ENCODE measurements at regions not wholly inside any gene's neighbourhood (a gene's known extent, or its start where the extent isn't known, plus 50 kb on each side); places are given as distances from the start of the nearest gene placed in this dataset.
A peak's percentile ranks its signal among the peaks of the same experiment; 100 is the strongest.
"Not testable (repeated sequence)": the region's sequence is repeated elsewhere in the genome, so short reads cannot be mapped to it uniquely, and the experiment has no call there.

GRCh38 chr17:27091043-27091497 is 202.8 kb upstream of the WSB1 start:
- DNase-seq (ENCODE audit: low spot score) = no peak

DNA sequence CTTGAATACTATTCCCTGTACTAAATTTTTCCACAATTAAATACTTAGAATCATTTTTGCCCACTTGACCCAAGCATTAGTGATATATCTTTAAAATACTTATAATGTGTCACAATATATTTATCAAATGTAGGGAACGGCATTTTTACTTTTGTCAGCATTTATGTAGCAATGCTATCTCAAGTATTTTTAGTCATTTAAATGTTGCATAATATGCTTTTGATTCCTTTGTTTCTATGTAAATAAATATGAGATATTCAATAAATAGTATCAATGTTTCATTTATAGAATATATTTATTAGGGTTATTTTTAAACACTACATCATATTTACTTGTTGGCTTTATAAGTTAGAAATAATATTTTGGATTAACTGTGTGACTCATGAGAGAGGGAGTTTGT is 199.7 kb upstream of the WSB1 start:
- DNase-seq (ENCODE audit: low spot score) = not testable (repeated sequence)

DNA sequence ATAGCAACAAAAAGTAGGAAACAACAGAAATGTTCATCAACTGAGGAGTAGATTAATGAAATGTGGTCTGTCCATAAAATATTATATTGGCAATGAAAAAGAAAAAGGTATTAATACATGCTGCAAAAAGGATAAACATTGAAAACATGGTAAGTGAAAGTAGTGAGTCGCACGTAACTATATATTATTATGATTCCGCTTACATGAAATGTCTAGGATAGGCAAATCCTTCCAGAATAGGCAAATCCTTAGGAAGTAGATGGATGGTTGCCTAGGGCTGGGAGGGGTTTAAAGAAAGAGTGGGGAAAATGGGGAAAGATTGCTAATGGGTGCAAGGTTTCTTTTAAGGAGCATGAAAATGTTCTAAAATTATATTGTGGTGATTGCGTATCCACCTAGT is 198.1 kb upstream of the WSB1 start:
- DNase-seq (ENCODE audit: low spot score) = not testable (repeated sequence)

DNA sequence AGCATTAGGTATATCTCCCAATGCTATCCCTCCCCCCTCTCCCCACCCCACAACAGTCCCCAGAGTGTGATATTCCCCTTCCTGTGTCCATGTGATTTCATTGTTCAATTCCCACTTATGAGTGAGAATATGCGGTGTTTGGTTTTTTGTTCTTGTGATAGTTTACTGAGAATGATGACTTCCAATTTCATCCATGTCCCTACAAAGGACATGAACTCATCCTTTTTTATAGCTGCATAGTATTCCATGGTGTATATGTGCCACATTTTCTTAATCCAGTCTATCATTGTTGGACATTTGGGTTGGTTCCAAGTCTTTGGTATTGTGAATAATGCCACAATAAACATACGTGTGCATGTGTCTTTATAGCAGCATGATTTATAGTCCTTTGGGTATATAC is 194.6 kb upstream of the WSB1 start:
- DNase-seq (ENCODE audit: low spot score) = not testable (repeated sequence)

- not testable (repeated sequence) for DNase-seq (ENCODE audit: low spot score)
Observed at GRCh38 chr17:27104605-27105221, 189.2 kb upstream of the WSB1 start.

- no peak for DNase-seq (ENCODE audit: low spot score)
Observed at GRCh38 chr17:27105636-27106035, 188.3 kb upstream of the WSB1 start.

GRCh38 chr17:27106347-27106981 is 187.4 kb upstream of the WSB1 start:
- DNase-seq (ENCODE audit: low spot score) = no peak

DNA sequence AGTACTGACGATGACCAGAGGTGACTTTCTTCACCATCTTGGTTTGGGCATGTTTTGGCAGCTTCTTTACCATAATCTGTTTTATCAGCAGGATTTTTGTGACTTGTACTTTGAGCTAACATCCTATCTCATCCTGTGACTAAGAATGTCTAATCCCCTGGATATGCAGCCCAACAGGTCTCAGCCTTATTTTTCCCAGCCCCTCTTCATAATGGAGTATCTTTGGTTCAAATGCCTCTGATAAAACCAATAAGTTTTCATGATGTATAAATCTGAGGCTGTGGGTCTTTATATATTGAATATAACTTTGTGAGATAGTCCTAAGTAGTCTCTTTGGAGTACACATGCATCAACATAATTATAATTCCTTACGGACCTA is 186.9 kb upstream of the WSB1 start:
- DNase-seq (ENCODE audit: low spot score) = no peak

DNA sequence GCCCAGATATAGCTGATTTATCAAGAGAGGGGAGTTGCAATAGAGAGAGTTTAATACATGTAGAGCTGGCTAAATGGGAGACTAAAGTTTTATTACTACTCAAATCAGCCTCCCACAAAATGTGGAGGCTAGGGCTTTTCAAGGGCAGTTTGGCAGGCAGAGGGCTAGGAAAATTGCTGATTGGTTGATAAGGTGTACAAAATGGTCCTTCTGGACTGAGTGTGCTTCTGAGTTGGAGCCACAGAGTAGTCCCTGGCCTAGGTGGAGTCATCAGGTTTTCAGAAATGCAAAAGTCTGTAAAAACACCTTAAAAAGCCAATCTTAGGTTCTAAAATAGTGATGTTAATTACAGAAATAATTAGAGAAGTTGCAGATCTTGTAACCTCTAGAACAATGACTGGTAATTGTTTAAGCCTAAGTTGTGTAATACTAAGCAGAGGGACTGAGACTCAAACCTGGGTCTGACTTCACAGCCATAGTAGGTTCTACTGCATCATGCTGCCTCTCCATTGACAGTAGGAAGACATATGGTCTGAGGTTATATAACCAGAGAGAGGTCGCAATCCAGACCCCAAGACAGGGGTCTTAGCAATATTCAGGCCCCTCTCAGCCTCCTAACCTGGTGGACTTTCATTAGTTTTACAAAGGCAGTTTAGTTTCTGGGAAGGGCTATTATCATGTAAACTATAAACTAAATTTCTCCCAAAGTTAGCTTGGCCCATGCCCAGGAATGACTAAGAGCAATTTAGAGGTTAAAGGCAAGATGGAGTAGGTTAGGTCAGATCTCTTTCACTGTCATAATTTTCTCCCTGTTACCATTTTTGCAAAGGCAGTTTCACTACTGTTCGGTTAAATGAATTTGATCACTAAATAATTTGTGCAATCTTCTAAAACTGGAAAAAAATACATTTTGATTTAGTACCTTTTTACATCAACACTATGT is 186.3 kb upstream of the WSB1 start:
- not testable (repeated sequence) for DNase-seq (ENCODE audit: low spot score)

GRCh38 chr17:27109346-27109745 is 184.6 kb upstream of the WSB1 start:
- no peak for DNase-seq (ENCODE audit: low spot score)

GRCh38 chr17:27153005-27153404 is 140.9 kb upstream of the WSB1 start:
- DNase-seq (ENCODE audit: low spot score) = no peak

DNA sequence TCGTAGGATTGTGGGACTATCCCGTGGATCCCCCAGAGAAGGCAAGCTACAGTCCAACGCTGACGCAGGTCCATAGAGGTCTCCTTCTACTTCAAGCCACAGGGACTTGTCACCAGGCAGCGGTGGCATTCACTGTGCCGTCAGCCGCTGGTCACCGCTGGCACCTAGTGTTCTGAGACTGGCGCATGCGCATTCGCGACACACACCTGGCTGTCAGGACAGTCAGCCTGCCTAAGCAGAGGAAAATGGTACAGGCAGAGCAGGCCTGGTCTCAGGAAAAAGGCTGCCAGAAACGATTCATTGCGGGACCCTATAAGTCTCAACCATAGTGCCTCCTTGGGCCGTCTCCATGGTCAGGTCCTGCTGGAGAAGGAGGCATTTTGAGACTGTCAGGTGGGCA is 138.0 kb upstream of the WSB1 start:
- DNase-seq (ENCODE audit: low spot score) = no peak

DNA sequence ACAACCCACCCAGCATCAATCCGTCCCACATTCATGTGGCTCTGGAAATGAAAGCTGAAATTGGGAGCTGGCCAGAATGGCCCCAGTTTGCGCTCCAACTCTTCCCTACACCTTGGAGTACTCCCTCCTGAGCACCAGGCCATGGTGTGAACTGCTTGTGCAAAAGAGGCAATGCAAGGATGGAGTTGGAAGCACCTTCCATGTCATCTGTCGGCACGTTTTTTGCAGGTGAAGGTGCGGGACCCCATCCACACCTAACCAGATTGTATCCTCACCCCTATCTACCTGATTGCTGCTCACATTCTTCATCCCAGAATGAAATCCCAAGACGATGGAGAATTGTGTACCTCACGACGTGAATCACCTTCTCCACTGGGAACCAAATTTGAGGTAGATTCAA is 136.6 kb upstream of the WSB1 start:
- DNase-seq (ENCODE audit: low spot score) = no peak

DNA sequence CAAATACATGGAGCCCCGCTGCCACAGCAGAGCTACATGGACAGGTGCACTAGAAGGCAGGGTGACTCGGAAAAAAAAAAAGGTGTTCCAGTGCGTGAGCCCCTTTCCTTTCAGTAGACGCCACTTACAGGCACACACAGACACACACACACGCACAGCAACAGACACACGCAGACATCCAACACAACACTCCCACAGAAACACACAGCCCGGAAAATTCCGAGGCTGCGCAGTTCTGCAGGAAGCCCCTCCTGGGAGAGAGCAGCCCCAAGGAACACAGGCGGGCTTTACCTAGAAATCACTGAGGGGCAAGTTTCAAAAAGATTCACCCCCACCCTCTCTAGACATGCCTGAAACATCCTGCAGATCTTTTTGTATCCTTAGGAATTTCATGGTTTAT is 136.0 kb upstream of the WSB1 start:
- DNase-seq (ENCODE audit: low spot score) = no peak

- no peak for DNase-seq (ENCODE audit: low spot score)
Observed at GRCh38 chr17:27158382-27158781, 135.5 kb upstream of the WSB1 start.

GRCh38 chr17:27180322-27180721 is 113.6 kb upstream of the WSB1 start:
- DNase-seq (ENCODE audit: low spot score) = no peak

- not testable (repeated sequence) for DNase-seq (ENCODE audit: low spot score)
Observed at GRCh38 chr17:27181379-27181925, 112.5 kb upstream of the WSB1 start.

- DNase-seq (ENCODE audit: low spot score) = no peak
Observed at GRCh38 chr17:27181935-27182334, 112.0 kb upstream of the WSB1 start.

GRCh38 chr17:27197505-27197904 is 96.4 kb upstream of the WSB1 start:
- not testable (repeated sequence) for DNase-seq (ENCODE audit: low spot score)

- peak; percentile 9 for DNase-seq (ENCODE audit: low spot score)
Observed at GRCh38 chr17:27199948-27200347, 94.0 kb upstream of the WSB1 start.

DNA sequence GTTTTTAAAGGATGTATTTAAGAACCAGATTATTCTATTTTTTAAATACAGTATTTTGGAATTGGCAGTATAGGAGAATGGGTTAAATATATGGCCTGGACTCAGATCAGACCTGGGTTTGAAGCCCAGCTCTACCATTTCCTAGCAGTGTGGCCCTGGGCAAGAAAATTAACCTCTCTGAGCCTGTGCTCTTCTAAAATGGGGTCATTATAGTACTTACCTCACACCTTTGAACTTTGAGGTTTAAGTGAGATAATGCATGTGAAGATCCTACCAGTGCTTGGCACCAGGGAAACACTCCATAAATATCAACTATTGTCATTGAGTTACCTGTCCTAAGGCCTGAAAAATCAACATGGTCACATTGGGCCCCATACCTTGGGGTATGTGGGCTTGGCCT is 93.4 kb upstream of the WSB1 start:
- DNase-seq (ENCODE audit: low spot score) = no peak

DNA sequence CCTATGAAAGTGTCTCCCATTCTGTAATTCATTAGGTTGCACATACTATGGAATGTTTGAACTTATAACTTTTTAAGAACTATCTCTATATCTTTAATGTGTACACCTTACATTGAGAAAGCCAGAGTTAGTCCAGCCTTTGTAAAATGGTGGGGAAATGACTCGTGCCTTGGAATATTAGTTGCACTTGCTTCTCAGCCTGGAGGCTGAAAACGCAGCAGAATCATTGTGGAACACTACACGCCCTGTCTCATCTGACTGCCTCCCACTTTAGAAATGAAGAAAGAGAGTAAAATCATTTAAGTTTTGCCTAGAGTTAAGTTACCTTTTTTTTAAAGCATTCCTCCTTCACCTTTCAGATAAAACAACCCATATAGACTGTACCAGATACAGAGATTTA is 90.7 kb upstream of the WSB1 start:
- DNase-seq (ENCODE audit: low spot score) = no peak

All from A172 (cell line).